GM23338 (cell line): ENCODE measurements at regions not wholly inside any gene's neighbourhood (a gene's known extent, or its start where the extent isn't known, plus 50 kb on each side); places are given as distances from the start of the nearest gene placed in this dataset.

ENCODE experiments used
- EZH2 ChIP-seq: fragments of 200-600 bp; sonication (generic); IDR thresholded peaks from one replicate; pipeline ENCODE4 v1.8.0; 2017; ENCODE audit warnings: antibody characterized with exemption, mild to moderate bottlenecking, low read depth; ENCODE audit not compliant: unreplicated experiment
- POLR2AphosphoS5 ChIP-seq: IDR thresholded peaks from 2 replicates; pipeline ENCODE4 v1.6.1; 2016; ENCODE audit warnings: antibody characterized with exemption, low read depth
- TF ChIP-seq, protein P1 (sequence below), 2 experiments: fragments of 200-600 bp in 1 of 2; sonication (generic) in 1 of 2; conservative IDR thresholded peaks; 2 replicates each; pipeline versions ENCODE4 v1.5.1 to v1.6.1; 2016 to 2017; ENCODE audit warnings: antibody characterized with exemption in 2 of 2, low read depth in 2 of 2, mild to moderate bottlenecking in 2 of 2, moderate library complexity in 1 of 2

DNA sequence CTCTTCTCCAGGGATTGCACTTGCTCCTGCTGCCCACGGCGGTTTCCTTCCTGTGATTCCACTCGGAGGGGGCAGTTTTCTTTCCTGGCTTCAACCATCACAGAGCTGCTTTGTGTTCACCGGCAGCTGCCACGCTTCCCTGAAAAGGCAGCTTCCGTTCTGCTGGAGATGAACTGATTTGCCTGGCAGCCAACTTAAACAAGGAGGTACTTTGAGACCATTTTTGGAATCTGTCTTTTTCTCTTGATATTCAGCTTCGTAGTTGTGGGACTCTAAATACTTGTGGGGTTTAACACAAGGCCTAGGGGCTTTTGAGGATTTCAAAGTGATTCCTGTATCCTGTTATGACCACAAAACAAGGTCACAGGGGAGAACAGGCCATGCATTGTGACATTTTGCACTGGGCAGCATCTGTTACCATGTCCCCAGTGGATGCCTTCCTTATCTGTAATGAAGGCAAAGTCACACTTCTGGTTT, 192.0 kb downstream of the MTRR start:
- TF ChIP-seq POLR2AphosphoS5 (no peak), EZH2 (no peak)
- TF ChIP-seq, protein P1, sequence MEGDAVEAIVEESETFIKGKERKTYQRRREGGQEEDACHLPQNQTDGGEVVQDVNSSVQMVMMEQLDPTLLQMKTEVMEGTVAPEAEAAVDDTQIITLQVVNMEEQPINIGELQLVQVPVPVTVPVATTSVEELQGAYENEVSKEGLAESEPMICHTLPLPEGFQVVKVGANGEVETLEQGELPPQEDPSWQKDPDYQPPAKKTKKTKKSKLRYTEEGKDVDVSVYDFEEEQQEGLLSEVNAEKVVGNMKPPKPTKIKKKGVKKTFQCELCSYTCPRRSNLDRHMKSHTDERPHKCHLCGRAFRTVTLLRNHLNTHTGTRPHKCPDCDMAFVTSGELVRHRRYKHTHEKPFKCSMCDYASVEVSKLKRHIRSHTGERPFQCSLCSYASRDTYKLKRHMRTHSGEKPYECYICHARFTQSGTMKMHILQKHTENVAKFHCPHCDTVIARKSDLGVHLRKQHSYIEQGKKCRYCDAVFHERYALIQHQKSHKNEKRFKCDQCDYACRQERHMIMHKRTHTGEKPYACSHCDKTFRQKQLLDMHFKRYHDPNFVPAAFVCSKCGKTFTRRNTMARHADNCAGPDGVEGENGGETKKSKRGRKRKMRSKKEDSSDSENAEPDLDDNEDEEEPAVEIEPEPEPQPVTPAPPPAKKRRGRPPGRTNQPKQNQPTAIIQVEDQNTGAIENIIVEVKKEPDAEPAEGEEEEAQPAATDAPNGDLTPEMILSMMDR (conservative IDR thresholded peaks at IDR 0.05; ENCODE audit: low read depth in 2 of 2): no peak
